GM10248 (cell line): ENCODE measurements at regions not wholly inside any gene's neighbourhood (a gene's known extent, or its start where the extent isn't known, plus 50 kb on each side); places are given as distances from the start of the nearest gene placed in this dataset.

ENCODE experiments used
- CTCF ChIA-PET: fragments of 300-600 bp; sonication (Branson Sonifier 250); formaldehyde crosslinking; extraction: SDS; loops from one replicate; lab custom pipeline; 2021; ENCODE audit warnings: antibody characterized with exemption; lab: Yijun Ruan, JAX
- POLR2A ChIA-PET: fragments of 350-650 bp; sonication (Branson Sonifier 250); formaldehyde crosslinking; extraction: SDS; loops from one replicate; lab custom pipeline; 2020; ENCODE audit warnings: antibody characterized with exemption; lab: Yijun Ruan, JAX
- DNase-seq: peaks from one replicate; pipeline ENCODE4 v3.0.0; 2012; ENCODE audit errors: extremely low spot score
- CTCF ChIP-seq: IDR thresholded peaks from 2 replicates; pipeline ENCODE4 v1.5.1; 2012; ENCODE audit warnings: mild to moderate bottlenecking, low read depth; ENCODE audit errors: extremely low read depth, missing control alignments, control extremely low read depth

- CTCF ChIA-PET, result no interaction called here
- DNase-seq, result no peak
- POLR2A ChIA-PET, result no interaction called here
- TF ChIP-seq CTCF, result no peak
Measured at GRCh38 chr2:118588850-118589249, 258.6 kb downstream of the EN1 start.

GRCh38 chr2:118586312-118586711 is 261.1 kb downstream of the EN1 start:
- no peak for DNase-seq
- no peak for TF ChIP-seq CTCF
- CTCF ChIA-PET, result interaction anchor here (0.9 to 1.0 kb wide), 2 partner anchors 22 to 23 kb away, joined by 3 read pairs; no protein-coding TSS in a partner anchor
- POLR2A ChIA-PET, result no interaction called here

- CTCF ChIA-PET, result no interaction called here
Measured at GRCh38 chr2:118584877-118585276, 262.6 kb downstream of the EN1 start.

GRCh38 chr2:118584062-118584749 is 263.2 kb downstream of the EN1 start:
- TF ChIP-seq CTCF, result no peak
- POLR2A ChIA-PET, result no interaction called here
- no peak for DNase-seq
- CTCF ChIA-PET, result no interaction called here

More at GRCh38 chr2:118584877-118585276, 262.6 kb downstream of the EN1 start:
- POLR2A ChIA-PET, result no interaction called here
- no peak for TF ChIP-seq CTCF
- no peak for DNase-seq

GRCh38 chr2:118582058-118582457 is 265.4 kb downstream of the EN1 start:
- DNase-seq, result no peak
- ChIA-PET CTCF (no interaction called here), POLR2A (no interaction called here)
- no peak for TF ChIP-seq CTCF

- TF ChIP-seq CTCF, result no peak
- ChIA-PET CTCF (interaction anchor here (2.4 kb wide), 1 partner anchor 13 kb away, joined by 6 read pairs; no protein-coding TSS in a partner anchor), POLR2A (no interaction called here)
- no peak for DNase-seq
Measured at GRCh38 chr2:118580651-118581050, 266.8 kb downstream of the EN1 start.
